ENCODE measurements at regions not wholly inside any gene's neighbourhood (a gene's known extent, or its start where the extent isn't known, plus 50 kb on each side); places are given as distances from the start of the nearest gene placed in this dataset.

DNA sequence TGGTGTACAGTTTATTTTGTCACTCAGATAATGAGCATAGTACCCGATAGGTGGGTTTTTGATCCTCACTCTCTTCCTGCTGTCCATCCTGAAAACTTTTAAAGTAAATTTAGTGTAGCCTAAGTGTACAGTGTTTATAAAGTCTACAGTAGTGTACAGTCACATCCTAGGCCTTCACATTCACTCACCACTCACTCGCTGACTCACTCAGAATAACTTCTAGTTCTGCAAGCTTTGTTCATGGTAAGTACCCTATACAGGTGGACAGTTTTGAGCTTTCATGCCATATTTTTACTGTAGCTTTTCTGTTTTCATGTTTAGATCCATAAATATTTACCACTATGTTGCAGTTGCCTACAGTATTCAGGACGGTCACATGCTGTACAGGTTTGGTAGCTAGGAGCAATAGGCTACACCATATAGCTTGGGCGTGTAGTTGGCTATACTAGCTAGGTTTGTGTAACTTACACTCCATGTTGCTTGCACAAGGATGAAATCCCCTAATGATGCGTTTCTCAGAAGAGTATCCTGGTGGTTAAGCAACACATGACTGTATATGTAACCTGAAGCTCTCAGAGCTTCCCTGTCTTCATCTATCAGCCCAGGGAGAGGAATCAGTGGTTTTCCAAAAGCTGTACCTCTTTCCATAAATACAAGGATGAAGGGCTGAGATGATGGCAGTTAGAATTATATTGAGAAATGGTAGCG, 87.6 kb upstream of the SLC25A26 start:
- peak; percentile 72 for DNase-seq (ENCODE audit: low read depth)

GRCh38 chr3:66128623-66129022, 89.9 kb upstream of the MAGI1 start:
- no peak for DNase-seq (ENCODE audit: low read depth)

GRCh38 chr3:66121318-66121717, 82.6 kb upstream of the MAGI1 start:
- no peak for DNase-seq (ENCODE audit: low read depth)

- DNase-seq (ENCODE audit: low read depth), result peak; percentile 97
These were observed 77.3 kb upstream of the MAGI1 start for GRCh38 chr3:66115858-66116654.

DNA sequence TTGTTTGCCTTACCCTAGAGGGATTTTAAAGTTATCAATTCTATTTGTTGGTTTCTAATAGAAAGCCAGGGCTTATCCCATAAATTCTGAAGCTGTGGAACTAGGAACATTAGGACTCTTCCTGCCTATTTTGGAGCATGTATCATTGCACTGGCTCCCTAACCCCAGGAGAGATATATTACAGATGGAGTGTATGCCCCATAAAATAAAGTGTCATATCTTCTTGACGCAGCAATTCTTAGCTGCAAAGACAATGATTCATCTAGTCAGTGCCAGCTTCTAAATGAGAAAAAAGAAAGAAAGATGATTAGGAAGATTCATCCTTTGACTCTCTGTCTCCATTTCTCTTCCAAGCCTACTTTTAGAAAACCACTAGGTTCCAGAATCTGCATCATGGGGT, 74.8 kb upstream of the MAGI1 start:
- peak; percentile 28 for DNase-seq (ENCODE audit: low read depth)

- no peak for DNase-seq (ENCODE audit: low read depth)
These were observed 72.1 kb upstream of the MAGI1 start for GRCh38 chr3:66110840-66111239.

- peak; percentile 83 for DNase-seq (ENCODE audit: low read depth)
These were observed 69.1 kb upstream of the MAGI1 start for GRCh38 chr3:66107855-66108254.

GRCh38 chr3:66106788-66107187, 68.1 kb upstream of the MAGI1 start:
- no peak for DNase-seq (ENCODE audit: low read depth)

DNA sequence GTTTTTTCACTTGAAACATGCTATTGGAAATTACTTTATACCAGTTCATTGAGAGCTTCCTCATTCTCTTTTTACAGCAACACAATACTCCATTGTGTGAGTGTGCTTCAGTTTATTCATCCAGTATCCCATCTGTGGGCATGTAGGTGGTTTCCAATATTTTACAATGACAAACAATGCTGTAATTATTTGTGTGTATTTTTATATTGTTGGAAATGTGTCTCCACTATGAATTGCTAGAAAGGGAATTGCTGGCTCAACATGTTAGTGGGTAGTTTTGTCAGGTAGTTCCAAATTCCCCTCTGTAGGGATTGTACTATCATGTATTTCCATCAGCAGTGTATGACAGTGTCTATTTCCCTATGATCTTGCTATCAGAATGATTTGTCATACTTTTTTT, 65.8 kb upstream of the MAGI1 start:
- no peak for DNase-seq (ENCODE audit: low read depth)

GRCh38 chr3:66103729-66104128, 65.0 kb upstream of the MAGI1 start:
- DNase-seq (ENCODE audit: low read depth), result no peak

DNA sequence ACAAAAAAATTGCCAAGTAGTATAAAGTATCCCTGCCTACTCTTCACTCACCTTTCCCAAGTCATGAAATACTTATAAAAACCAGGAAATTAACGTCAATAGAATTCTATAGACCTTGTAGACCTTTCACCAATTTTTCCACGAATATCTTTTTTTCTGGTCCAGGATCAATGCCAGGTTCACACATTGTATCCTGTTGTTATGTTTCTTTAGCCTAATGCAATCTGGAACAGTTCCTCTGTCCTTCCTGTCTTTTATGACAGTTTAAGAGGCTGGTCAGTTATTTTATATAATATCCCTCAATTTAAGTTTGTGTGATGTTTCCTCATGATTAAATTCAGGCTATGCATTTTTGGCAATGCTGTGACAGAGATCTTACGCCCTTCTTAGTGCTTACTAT, 63.2 kb upstream of the MAGI1 start:
- no peak for DNase-seq (ENCODE audit: low read depth)

DNA sequence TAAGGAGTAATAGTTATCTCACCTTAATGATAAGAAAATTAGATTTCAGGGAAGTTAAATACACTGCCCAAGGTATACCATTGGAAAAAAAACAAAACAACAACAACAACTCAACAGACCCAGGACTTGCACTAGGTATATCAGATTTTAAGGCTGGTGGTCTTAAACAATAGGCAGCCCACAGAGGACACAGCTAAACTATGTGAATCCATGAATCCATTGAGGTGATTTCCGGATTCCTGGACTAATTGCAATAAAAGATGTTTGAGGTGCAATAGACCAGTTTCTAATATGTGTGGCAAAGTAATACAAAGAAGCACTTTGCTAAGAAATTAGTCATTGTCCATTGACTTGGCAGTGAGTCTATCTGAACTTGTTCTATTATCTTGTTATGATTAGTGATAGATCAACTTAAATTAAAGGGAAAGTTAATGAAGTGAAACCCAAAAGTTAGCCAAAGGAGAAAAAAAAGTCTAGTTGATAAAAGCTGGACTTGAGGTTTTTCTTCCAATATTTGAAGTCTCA, 60.9 kb upstream of the MAGI1 start:
- no peak for DNase-seq (ENCODE audit: low read depth)

DNA sequence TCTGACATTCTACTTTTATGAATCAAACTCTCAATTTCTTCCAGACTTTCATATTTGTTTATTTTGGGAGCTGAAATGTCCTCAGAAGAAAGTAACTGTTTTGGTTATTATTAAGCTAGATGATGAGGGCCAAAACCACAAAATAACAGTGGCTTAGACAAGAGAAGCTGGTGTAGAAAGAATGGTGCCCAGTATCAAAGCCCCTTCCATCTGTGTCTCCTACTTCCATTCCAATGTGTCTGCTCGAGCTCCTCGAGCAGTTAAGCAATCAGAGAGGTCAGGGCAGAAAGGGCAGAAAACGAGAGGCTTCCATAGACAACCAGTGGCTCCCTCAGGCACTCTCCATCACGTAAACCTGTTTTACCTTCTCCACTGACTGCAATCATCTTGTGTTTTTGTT, 59.7 kb upstream of the MAGI1 start:
- peak; percentile 59 for DNase-seq (ENCODE audit: low read depth)

GRCh38 chr3:66097647-66098046, 58.9 kb upstream of the MAGI1 start:
- no peak for DNase-seq (ENCODE audit: low read depth)

DNA sequence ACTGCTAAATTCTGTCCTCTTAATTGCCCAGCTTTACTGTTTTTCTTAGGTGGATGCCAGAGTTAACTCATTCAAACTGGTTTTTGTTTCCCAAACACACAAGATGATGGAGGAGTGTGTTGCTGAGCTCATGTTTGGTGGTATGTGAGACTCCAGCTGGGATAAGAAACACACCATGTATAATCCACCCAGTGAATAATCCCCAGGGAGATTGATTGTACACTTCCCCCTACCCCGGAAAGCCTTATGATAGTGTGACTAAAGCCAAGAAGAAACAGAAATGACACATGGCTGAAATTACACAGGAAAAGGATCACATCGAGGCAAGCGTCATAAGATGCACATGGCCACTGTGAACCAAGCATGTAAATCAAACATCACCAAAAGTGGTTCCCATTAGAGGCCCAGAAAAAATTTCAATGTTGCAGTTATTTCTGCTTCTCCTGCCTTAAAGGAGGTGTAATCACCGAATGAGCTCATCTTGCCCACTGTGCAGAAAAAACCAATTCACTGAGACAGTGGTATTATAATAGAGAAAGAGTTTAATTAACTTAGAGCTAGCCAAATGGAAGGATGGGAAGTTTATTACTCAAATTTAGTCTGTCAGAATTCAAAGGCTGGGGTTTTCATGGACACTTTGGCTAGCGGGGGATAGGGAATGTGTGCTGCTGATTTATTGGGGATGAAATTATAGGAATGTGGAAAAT, 56.7 kb upstream of the MAGI1 start:
- DNase-seq (ENCODE audit: low read depth), result peak; percentile 10

DNA sequence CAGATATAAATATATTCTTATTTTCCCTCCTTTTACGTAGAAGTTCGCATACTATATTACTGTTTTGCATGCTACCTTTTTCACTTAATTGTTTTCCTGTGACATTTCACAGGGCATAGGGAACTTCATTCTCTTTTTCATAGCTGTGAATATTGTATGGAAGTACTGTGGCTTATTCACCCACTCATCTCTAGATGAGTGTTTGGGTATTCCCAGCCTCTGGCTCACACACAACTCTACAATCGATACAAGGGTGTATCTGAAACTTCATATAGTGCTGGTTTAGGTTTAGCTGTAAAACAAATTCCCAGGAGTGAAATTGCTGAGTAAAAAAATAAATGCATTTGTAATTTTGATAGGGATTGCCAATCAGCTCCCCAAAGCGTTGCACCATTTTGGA, 55.3 kb upstream of the MAGI1 start:
- DNase-seq (ENCODE audit: low read depth), result no peak

DNA sequence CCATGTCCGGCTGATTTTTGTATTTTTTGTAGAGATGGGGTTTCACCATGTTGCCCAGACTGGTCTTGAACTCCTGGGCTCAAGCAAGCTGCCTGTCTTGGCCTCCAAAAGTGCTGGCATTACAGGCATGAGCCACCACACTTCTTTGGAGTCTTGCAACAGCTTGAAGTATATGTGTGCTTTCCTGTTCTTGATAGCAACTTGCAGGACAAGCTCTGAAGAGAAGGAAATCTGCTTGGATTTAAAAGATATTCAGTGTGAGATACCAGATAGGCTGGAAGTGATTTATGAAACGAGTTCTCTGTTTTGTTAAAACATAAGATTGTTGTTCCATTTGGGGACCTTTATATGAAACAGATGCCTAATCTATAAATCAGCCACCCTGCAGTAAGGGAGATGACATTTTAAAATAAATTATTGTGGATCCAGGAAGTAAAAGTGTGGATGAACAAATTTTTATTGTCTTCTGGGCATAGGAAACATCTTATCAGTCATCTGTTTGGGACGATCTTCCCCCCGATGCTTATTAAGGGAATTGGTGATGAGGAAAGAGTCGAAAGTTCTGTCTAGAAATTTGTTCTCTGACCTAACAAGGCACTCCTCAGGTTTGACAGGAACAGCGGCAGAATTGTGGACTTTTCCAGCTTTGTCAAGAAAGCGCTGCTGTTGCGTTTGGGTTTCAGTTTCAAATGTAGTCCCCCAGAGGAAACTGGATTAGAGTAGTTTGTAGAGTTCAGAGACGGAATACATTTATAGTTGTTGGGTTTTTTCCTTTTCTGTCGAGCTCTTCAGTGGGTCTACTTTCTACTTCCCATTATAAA, 53.7 kb upstream of the MAGI1 start:
- DNase-seq (ENCODE audit: low read depth), result no peak

All from LHCN-M2 (cell line).